ENCODE measurements at regions not wholly inside any gene's neighbourhood (a gene's known extent, or its start where the extent isn't known, plus 50 kb on each side); places are given as distances from the start of the nearest gene placed in this dataset.

DNA sequence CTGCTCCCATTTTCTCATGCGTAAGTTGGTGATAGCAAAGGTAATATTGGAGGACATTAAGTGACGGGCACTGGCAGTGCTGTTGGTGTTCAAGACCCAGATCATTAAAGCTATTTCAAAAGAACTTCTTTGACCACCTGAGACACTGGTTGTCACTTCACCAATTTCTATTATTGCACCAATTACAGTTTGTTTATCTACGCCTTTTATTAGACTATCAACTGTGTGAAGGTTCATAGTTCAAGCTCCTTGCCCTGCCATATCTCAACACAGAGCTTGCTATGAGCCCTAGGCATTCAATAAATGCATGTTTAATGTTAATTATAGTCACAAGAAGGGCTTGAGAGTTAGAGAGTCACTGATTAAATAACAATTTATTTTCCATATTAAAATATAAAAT, 778.7 kb upstream of the HS3ST1 start:
- intact Hi-C loops (cut with DNase I; ENCODE audit: low total_unique reads): no loop called here
- Histone ChIP-seq H3K27me3 (no peaks in the 10 kb centered on the region), H3K36me3 (no peaks in the 10 kb centered on the region), H3K27ac (no peak overlapping the region), H3K9me3 (no peaks in the 10 kb centered on the region), H3K4me3 (no peak overlapping the region), H3K4me1 (no peaks in the 10 kb centered on the region)
- no peak for DNase-seq
- 75 to 76% methylated on average over 3 of the region's 3 CpGs for WGBS, 2 donors (ENCODE audit: low coverage in 1 of 2)
- in situ Hi-C loops (cut with MboI; ENCODE audit: low pct_ligation_motif_present in 1 of 4, low pct_unique_long_range_greater_than_20kb in 1 of 4, low sequenced_read_pairs in 3 of 4): no loop called here
- TF ChIP-seq CTCF (IDR thresholded peaks at IDR 0.05) (no peak), POLR2A (IDR thresholded peaks at IDR 0.05) (no peak), POLR2AphosphoS5 (IDR thresholded peaks at IDR 0.05) (no peak), EP300 (IDR thresholded peaks at IDR 0.05; ENCODE audit: low read depth) (no peak)

GRCh38 chr4:12206091-12206490, 777.4 kb upstream of the HS3ST1 start:
- TF ChIP-seq POLR2A (IDR thresholded peaks at IDR 0.05): no peak
- no peak for TF ChIP-seq EP300 (IDR thresholded peaks at IDR 0.05; ENCODE audit: low read depth)
- no peak for TF ChIP-seq POLR2AphosphoS5 (IDR thresholded peaks at IDR 0.05)
- no peak for TF ChIP-seq CTCF (IDR thresholded peaks at IDR 0.05)
- Histone ChIP-seq H3K27ac (no peak overlapping the region), H3K4me1 (no peaks in the 10 kb centered on the region), H3K9me3 (no peaks in the 10 kb centered on the region), H3K4me3 (no peak overlapping the region), H3K27me3 (no peaks in the 10 kb centered on the region), H3K36me3 (no peaks in the 10 kb centered on the region)
- WGBS, 2 donors (ENCODE audit: low coverage in 1 of 2): 20 to 64% methylated on average over 1 to 4 of the region's 4 CpGs
- DNase-seq: no peak
- in situ Hi-C loops (cut with MboI; ENCODE audit: low pct_ligation_motif_present in 1 of 4, low pct_unique_long_range_greater_than_20kb in 1 of 4, low sequenced_read_pairs in 3 of 4) (no loop called here), intact Hi-C loops (cut with DNase I; ENCODE audit: low total_unique reads) (no loop called here)

- Histone ChIP-seq H3K4me3 (no peak overlapping the region), H3K27ac (no peak overlapping the region), H3K36me3 (no peaks in the 10 kb centered on the region), H3K9me3 (no peaks in the 10 kb centered on the region), H3K4me1 (no peaks in the 10 kb centered on the region), H3K27me3 (no peaks in the 10 kb centered on the region)
- 69 to 73% methylated on average over 4 of the region's 4 CpGs for WGBS, 2 donors (ENCODE audit: low coverage in 1 of 2)
- TF ChIP-seq POLR2A (IDR thresholded peaks at IDR 0.05) (no peak), EP300 (IDR thresholded peaks at IDR 0.05; ENCODE audit: low read depth) (no peak), POLR2AphosphoS5 (IDR thresholded peaks at IDR 0.05) (no peak), CTCF (IDR thresholded peaks at IDR 0.05) (no peak)
- in situ Hi-C loops (cut with MboI; ENCODE audit: low pct_ligation_motif_present in 1 of 4, low pct_unique_long_range_greater_than_20kb in 1 of 4, low sequenced_read_pairs in 3 of 4) (no loop called here), intact Hi-C loops (cut with DNase I; ENCODE audit: low total_unique reads) (no loop called here)
- DNase-seq: no peak
These were observed 775.3 kb upstream of the HS3ST1 start for GRCh38 chr4:12203945-12204344.

- intact Hi-C loops (cut with DNase I; ENCODE audit: low total_unique reads) (no loop called here), in situ Hi-C loops (cut with MboI; ENCODE audit: low pct_ligation_motif_present in 1 of 4, low pct_unique_long_range_greater_than_20kb in 1 of 4, low sequenced_read_pairs in 3 of 4) (no loop called here)
- 46 to 51% methylated on average over 3 of the region's 3 CpGs for WGBS, 2 donors (ENCODE audit: low coverage in 1 of 2)
- no peaks in the 10 kb centered on the region for H3K27me3 ChIP-seq
- H3K9me3 ChIP-seq: no peaks in the 10 kb centered on the region
- no peak overlapping the region for H3K4me3 ChIP-seq
- H3K36me3 ChIP-seq: no peaks in the 10 kb centered on the region
- H3K4me1 ChIP-seq: no peaks in the 10 kb centered on the region
- no peak overlapping the region for H3K27ac ChIP-seq
- TF ChIP-seq POLR2AphosphoS5 (IDR thresholded peaks at IDR 0.05) (no peak), CTCF (IDR thresholded peaks at IDR 0.05) (no peak), EP300 (IDR thresholded peaks at IDR 0.05; ENCODE audit: low read depth) (no peak), POLR2A (IDR thresholded peaks at IDR 0.05) (no peak)
- DNase-seq: no peak
These were observed 771.5 kb upstream of the HS3ST1 start for GRCh38 chr4:12200226-12200625.

All from transverse colon (tissue), 4 donors.